ENCODE measurements at regions not wholly inside any gene's neighbourhood (a gene's known extent, or its start where the extent isn't known, plus 50 kb on each side); places are given as distances from the start of the nearest gene placed in this dataset.
"Not testable (repeated sequence)": the region's sequence is repeated elsewhere in the genome, so short reads cannot be mapped to it uniquely, and the experiment has no call there.

- DNase-seq = no peak
Measured at GRCh38 chr4:137468836-137469235, 63.5 kb downstream of the PCDH18 start.

- no peak for DNase-seq
Measured at GRCh38 chr4:137467537-137467936, 64.8 kb downstream of the PCDH18 start.

- no peak for DNase-seq
Measured at GRCh38 chr4:137463377-137464003, 68.8 kb downstream of the PCDH18 start.

- no peak for DNase-seq
Measured at GRCh38 chr4:137455647-137456321, 76.5 kb downstream of the PCDH18 start.

GRCh38 chr4:137454767-137455166, 77.5 kb downstream of the PCDH18 start:
- DNase-seq = no peak

GRCh38 chr4:137452799-137453198, 79.5 kb downstream of the PCDH18 start:
- DNase-seq = no peak

GRCh38 chr4:137451172-137451825, 81.0 kb downstream of the PCDH18 start:
- DNase-seq = no peak

- DNase-seq = no peak
Measured at GRCh38 chr4:137448402-137448801, 83.9 kb downstream of the PCDH18 start.

GRCh38 chr4:137446071-137446470, 86.2 kb downstream of the PCDH18 start:
- no peak for DNase-seq

GRCh38 chr4:137443031-137443800, 89.1 kb downstream of the PCDH18 start:
- no peak for DNase-seq

GRCh38 chr4:137432446-137433311, 99.6 kb downstream of the PCDH18 start:
- no peak for DNase-seq

- DNase-seq = no peak
Measured at GRCh38 chr4:137430171-137430570, 102.1 kb downstream of the PCDH18 start.

- no peak for DNase-seq
Measured at GRCh38 chr4:137427411-137427810, 104.9 kb downstream of the PCDH18 start.

- DNase-seq = no peak
Measured at GRCh38 chr4:137425281-137425680, 107.0 kb downstream of the PCDH18 start.

- DNase-seq = no peak
Measured at GRCh38 chr4:137422666-137423065, 109.6 kb downstream of the PCDH18 start.

- DNase-seq = no peak
Measured at GRCh38 chr4:137421796-137422195, 110.5 kb downstream of the PCDH18 start.

- no peak for DNase-seq
Measured at GRCh38 chr4:137420901-137421396, 111.3 kb downstream of the PCDH18 start.

- no peak for DNase-seq
Measured at GRCh38 chr4:137417676-137418075, 114.6 kb downstream of the PCDH18 start.

- DNase-seq = no peak
Measured at GRCh38 chr4:137414802-137415201, 117.5 kb downstream of the PCDH18 start.

- no peak for DNase-seq
Measured at GRCh38 chr4:137408527-137409177, 123.6 kb downstream of the PCDH18 start.

GRCh38 chr4:137405833-137406232, 126.5 kb downstream of the PCDH18 start:
- DNase-seq = not testable (repeated sequence)

GRCh38 chr4:137394018-137394417, 138.3 kb downstream of the PCDH18 start:
- DNase-seq = no peak
